NB4 (cell line): ENCODE measurements at regions not wholly inside any gene's neighbourhood (a gene's known extent, or its start where the extent isn't known, plus 50 kb on each side); places are given as distances from the start of the nearest gene placed in this dataset.

Source experiments
- DNase-seq: peaks from one replicate; pipeline ENCODE4 v3.0.0; 2010; ENCODE audit warnings: low read depth
- H3K4me3 ChIP-seq: one replicate; pipeline ENCODE4 v1.5.1; 2011; ENCODE audit warnings: mild to moderate bottlenecking, low read depth, low read length, moderate library complexity
- CTCF ChIP-seq: IDR thresholded peaks from one replicate; pipeline ENCODE4 v1.5.1; 2012; ENCODE audit warnings: low read depth, low read length
- MAX ChIP-seq: IDR thresholded peaks from 2 replicates; pipeline ENCODE4 v1.6.1; 2011; ENCODE audit warnings: low read depth, low read length
- MYC ChIP-seq: IDR thresholded peaks from 2 replicates; pipeline ENCODE4 v1.6.1; 2011; ENCODE audit warnings: low read depth, low read length
- POLR2A ChIP-seq: IDR thresholded peaks from 2 replicates; pipeline ENCODE4 v1.6.1; 2011; ENCODE audit warnings: mild to moderate bottlenecking; ENCODE audit not compliant: insufficient read length; ENCODE audit errors: extremely low read depth

- no peak overlapping the region for H3K4me3 ChIP-seq
- no peak for DNase-seq
- no peak for TF ChIP-seq MYC
- no peak for TF ChIP-seq CTCF
- TF ChIP-seq POLR2A = no peak
- TF ChIP-seq MAX = no peak
Observed at GRCh38 chr18:24651434-24651833, 191.0 kb downstream of the HRH4 start.

- DNase-seq = no peak
- no peak overlapping the region for H3K4me3 ChIP-seq
- TF ChIP-seq MAX (no peak), CTCF (no peak), POLR2A (no peak), MYC (no peak)
Observed at GRCh38 chr18:24656050-24656449, 195.6 kb downstream of the HRH4 start.

GRCh38 chr18:24656551-24657443 lies 196.4 kb downstream of the HRH4 start:
- TF ChIP-seq MAX (no peak), POLR2A (no peak), CTCF (no peak), MYC (no peak)
- DNase-seq = peak; percentile 63

GRCh38 chr18:24657444-24657842 lies 197.0 kb downstream of the HRH4 start:
- DNase-seq = peak; percentile 20
- H3K4me3 ChIP-seq = no peak overlapping the region
- TF ChIP-seq MYC (no peak), POLR2A (no peak), MAX (no peak), CTCF (no peak)

More at GRCh38 chr18:24656551-24657443, 196.4 kb downstream of the HRH4 start:
- H3K4me3 ChIP-seq = no peak overlapping the region

GRCh38 chr18:24658302-24658701 lies 197.9 kb downstream of the HRH4 start:
- H3K4me3 ChIP-seq = no peak overlapping the region
- DNase-seq = peak; percentile 81
- TF ChIP-seq MAX = no peak
- no peak for TF ChIP-seq MYC
- TF ChIP-seq CTCF = no peak
- no peak for TF ChIP-seq POLR2A
